NB4 (cell line): ENCODE measurements at regions not wholly inside any gene's neighbourhood (a gene's known extent, or its start where the extent isn't known, plus 50 kb on each side); places are given as distances from the start of the nearest gene placed in this dataset.

ENCODE experiments used
- MYC ChIP-seq: IDR thresholded peaks from 2 replicates; pipeline ENCODE4 v1.6.1; 2011; ENCODE audit warnings: low read depth, low read length
- POLR2A ChIP-seq: IDR thresholded peaks from 2 replicates; pipeline ENCODE4 v1.6.1; 2011; ENCODE audit warnings: mild to moderate bottlenecking; ENCODE audit not compliant: insufficient read length; ENCODE audit errors: extremely low read depth
- TF ChIP-seq, protein P1 (sequence below): IDR thresholded peaks from one replicate; pipeline ENCODE4 v1.5.1; 2012; ENCODE audit warnings: low read depth, low read length
- TF ChIP-seq, protein P2 (sequence below): IDR thresholded peaks from 2 replicates; pipeline ENCODE4 v1.6.1; 2011; ENCODE audit warnings: low read depth, low read length

DNA sequence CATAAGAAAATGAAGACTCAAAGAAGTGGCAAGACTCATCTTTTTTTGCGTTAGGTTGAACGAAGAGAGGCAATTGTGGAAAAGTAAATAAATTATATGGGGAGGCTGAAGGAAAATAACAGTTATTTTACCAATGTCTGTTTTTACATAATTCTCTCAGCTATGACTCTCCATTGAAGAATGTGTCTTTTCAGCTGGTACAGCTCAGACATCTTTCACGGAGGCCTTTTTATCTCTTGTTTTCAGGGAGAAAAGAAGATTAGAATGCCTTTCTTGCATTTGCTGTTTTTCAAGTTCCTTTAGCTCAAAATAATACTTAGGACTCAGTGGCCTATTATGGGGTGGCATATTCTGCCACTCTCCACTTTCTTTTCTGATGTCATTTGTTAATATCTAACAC is 153.0 kb downstream of the ADAM29 start:
- TF ChIP-seq, protein P1, sequence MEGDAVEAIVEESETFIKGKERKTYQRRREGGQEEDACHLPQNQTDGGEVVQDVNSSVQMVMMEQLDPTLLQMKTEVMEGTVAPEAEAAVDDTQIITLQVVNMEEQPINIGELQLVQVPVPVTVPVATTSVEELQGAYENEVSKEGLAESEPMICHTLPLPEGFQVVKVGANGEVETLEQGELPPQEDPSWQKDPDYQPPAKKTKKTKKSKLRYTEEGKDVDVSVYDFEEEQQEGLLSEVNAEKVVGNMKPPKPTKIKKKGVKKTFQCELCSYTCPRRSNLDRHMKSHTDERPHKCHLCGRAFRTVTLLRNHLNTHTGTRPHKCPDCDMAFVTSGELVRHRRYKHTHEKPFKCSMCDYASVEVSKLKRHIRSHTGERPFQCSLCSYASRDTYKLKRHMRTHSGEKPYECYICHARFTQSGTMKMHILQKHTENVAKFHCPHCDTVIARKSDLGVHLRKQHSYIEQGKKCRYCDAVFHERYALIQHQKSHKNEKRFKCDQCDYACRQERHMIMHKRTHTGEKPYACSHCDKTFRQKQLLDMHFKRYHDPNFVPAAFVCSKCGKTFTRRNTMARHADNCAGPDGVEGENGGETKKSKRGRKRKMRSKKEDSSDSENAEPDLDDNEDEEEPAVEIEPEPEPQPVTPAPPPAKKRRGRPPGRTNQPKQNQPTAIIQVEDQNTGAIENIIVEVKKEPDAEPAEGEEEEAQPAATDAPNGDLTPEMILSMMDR: no peak
- TF ChIP-seq, protein P2, sequence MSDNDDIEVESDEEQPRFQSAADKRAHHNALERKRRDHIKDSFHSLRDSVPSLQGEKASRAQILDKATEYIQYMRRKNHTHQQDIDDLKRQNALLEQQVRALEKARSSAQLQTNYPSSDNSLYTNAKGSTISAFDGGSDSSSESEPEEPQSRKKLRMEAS: no peak
- TF ChIP-seq POLR2A (no peak), MYC (no peak)
